Esophagus (tissue), 2 donors: ENCODE measurements at regions not wholly inside any gene's neighbourhood (a gene's known extent, or its start where the extent isn't known, plus 50 kb on each side); places are given as distances from the start of the nearest gene placed in this dataset.
"Not testable (repeated sequence)": the region's sequence is repeated elsewhere in the genome, so short reads cannot be mapped to it uniquely, and the experiment has no call there.

Experiments
- H3K27ac ChIP-seq, 2 donors: one replicate each; pipeline ENCODE4 v1.5.1; 2013; ENCODE audit warnings: low read depth in 2 of 2, mild to moderate bottlenecking in 2 of 2, inconsistent platforms in 1 of 2, low read length in 1 of 2, moderate library complexity in 1 of 2
- H3K27me3 ChIP-seq, 2 donors: one replicate each; pipeline ENCODE4 v1.6.1; 2013; ENCODE audit warnings: low read length in 2 of 2, control low read depth in 1 of 2, mild to moderate bottlenecking in 1 of 2; ENCODE audit not compliant: insufficient read depth in 2 of 2, control insufficient read depth in 1 of 2
- H3K36me3 ChIP-seq, 2 donors: one replicate each; pipeline ENCODE4 v1.6.1; 2013; ENCODE audit warnings: low read length in 1 of 2; ENCODE audit not compliant: control insufficient read depth in 2 of 2, insufficient read depth in 2 of 2
- H3K4me1 ChIP-seq, 2 donors: one replicate each; pipeline ENCODE4 v1.6.1; 2013; ENCODE audit warnings: low read length in 1 of 2; ENCODE audit not compliant: control insufficient read depth in 2 of 2, insufficient read depth in 2 of 2
- H3K4me3 ChIP-seq, 2 donors: one replicate each; pipeline ENCODE4 v1.5.1; 2013; ENCODE audit warnings: low read length in 2 of 2, mild to moderate bottlenecking in 2 of 2, low read depth in 1 of 2, moderate library complexity in 1 of 2
- H3K9me3 ChIP-seq, 2 donors: one replicate each; pipeline ENCODE4 v1.6.1; 2013; ENCODE audit warnings: mild to moderate bottlenecking in 2 of 2, low read depth in 1 of 2, low read length in 1 of 2, moderate library complexity in 1 of 2; ENCODE audit not compliant: control insufficient read depth in 2 of 2, insufficient read depth in 1 of 2
- WGBS, 2 donors: extraction: QIAGEN DNeasy Blood & Tissue Kit; methylation state at CpG; one replicate each; pipeline ENCODE4 v1.1.7; 2013; 5-methylcytosine and 5-hydroxymethylcytosine counted together
- donor health status: healthy with polysubstance abuse.
- donor health status: Bipolar disorder and iron deficiency.

DNA sequence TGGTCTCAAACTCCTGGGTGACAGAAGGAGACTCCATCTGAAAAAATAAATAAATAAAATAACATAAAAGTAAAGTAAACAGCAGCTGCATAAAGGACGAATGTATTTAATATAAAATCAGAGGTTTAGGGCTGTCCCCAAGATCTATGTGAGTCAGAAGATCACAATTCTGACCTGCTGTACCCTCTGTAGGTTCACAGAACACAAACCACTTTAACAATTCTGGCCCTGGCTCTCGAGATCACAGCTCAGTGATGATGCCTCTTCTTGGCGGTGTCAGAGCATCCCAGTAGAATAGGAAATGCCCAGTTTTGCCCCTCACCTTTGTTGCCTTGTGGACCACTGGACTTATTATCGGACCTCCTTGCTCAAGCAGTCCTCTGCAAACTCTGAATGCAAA is 380.9 kb downstream of the TLE1 start:
- H3K27me3 ChIP-seq: no peaks in the 10 kb centered on the region
- no peaks in the 10 kb centered on the region for H3K36me3 ChIP-seq
- H3K27ac ChIP-seq: no peak overlapping the region
- 81 to 82% methylated on average over 4 of the region's 4 CpGs for WGBS, 2 donors
- no peak overlapping the region for H3K4me3 ChIP-seq
- H3K4me1 ChIP-seq: no peaks in the 10 kb centered on the region
- H3K9me3 ChIP-seq: no peaks in the 10 kb centered on the region

DNA sequence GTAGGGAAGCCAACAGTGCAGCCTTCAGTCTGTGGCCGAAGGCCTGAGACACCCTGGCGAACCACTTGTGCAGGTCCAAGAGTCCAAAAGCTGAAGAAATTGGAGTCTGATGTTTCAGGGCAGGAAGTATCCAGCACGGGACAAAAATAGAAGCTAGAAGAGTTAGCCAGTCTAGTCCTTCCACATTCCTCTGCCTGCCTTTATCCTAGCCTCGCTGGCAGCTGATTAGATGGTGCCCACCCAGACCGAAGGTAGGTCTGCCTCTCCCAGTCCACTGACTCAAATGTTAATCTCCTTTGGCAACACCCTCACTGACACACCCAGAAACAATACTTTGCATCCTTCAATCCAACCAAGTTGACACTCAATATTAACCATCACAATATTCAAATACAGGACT is 381.6 kb downstream of the TLE1 start:
- H3K27ac ChIP-seq, H3K36me3 ChIP-seq, H3K4me1 ChIP-seq, H3K9me3 ChIP-seq, H3K27me3 ChIP-seq, H3K4me3 ChIP-seq: not testable (repeated sequence)
- 74 to 90% methylated on average over 5 of the region's 5 CpGs for WGBS, 2 donors

DNA sequence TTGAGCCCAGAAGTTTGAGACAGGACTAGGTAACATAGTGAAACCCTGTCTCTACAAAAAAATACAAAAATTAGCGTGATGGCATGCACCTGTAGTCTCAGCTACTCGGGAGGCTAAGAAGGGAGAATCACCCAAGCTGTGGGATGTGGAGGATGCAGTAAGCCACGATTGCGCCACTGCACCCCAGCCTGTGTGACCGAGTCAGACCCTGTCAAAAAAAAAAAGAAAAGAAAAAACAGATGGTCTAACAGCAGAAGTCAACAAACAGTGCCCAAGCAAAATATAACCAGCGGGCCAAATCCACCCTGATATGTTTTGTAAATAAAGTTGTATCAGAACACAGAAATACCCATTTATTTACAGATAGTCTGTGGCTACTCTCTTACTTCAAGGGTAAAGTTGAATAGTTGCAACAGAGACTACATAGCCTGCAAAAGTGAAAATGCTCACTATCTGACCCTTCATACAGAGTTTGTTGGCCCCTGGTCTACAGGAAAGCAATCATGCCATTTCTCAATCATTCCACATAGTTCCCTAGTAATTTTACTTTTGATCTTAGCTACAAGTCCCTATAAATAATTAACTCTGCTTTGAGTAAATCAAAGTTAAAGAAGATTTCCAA is 383.7 kb downstream of the TLE1 start:
- Histone ChIP-seq H3K27me3 (no peaks in the 10 kb centered on the region), H3K4me1 (no peaks in the 10 kb centered on the region), H3K27ac (no peak overlapping the region), H3K4me3 (no peak overlapping the region), H3K36me3 (no peaks in the 10 kb centered on the region), H3K9me3 (no peaks in the 10 kb centered on the region)
- WGBS, 2 donors: 82 to 87% methylated on average over 6 of the region's 6 CpGs

DNA sequence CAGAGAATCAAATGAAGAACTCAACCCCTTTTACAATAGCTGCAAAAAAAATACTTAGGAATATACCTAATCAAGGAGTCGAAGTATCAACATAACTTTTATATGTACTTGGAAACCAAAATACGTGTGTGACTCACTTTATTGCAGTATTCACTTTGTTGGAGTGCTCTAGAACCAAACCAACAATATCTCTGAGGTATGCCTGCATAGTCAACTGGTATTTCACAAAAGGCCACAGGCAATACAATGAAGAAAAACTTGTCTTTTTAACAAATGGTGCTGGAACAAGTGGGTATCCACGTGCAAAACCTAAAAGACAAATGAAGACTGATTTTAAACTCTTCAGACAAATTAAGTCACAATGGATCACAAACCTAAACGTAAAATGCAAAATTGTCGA is 385.7 kb downstream of the TLE1 start:
- H3K4me3 ChIP-seq: no peak overlapping the region

DNA sequence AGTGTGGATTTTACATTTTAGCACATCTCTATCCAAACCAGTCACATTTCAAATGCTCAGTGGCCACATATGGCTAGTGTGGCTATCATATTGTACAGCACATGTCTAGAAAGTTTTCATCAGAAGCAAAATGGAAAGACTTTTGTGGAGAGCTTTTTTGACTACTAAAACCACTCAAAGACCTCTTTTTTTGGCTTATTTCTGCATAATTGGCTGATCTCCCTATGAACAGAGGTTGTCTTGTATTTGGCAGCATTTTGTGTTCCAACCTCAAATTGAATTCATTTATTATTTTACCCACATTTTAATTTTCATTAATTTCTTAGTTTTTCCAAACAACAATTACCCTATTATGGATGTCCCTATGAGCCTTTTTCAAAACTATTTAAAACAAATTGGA is 395.7 kb downstream of the TLE1 start:
- Histone ChIP-seq H3K27me3 (no peaks in the 10 kb centered on the region), H3K9me3 (no peaks in the 10 kb centered on the region), H3K4me3 (no peak overlapping the region), H3K27ac (no peak overlapping the region), H3K36me3 (no peaks in the 10 kb centered on the region), H3K4me1 (peaks cover 0 to 3% of the 10 kb centered on the region in 2 donors)

More for the DNA sequence above, 385.7 kb downstream of the TLE1 start:
- Histone ChIP-seq H3K27ac (no peak overlapping the region), H3K27me3 (no peaks in the 10 kb centered on the region), H3K36me3 (no peaks in the 10 kb centered on the region), H3K9me3 (no peaks in the 10 kb centered on the region), H3K4me1 (no peaks in the 10 kb centered on the region)
- 70 to 78% methylated on average over 5 of the region's 5 CpGs for WGBS, 2 donors

DNA sequence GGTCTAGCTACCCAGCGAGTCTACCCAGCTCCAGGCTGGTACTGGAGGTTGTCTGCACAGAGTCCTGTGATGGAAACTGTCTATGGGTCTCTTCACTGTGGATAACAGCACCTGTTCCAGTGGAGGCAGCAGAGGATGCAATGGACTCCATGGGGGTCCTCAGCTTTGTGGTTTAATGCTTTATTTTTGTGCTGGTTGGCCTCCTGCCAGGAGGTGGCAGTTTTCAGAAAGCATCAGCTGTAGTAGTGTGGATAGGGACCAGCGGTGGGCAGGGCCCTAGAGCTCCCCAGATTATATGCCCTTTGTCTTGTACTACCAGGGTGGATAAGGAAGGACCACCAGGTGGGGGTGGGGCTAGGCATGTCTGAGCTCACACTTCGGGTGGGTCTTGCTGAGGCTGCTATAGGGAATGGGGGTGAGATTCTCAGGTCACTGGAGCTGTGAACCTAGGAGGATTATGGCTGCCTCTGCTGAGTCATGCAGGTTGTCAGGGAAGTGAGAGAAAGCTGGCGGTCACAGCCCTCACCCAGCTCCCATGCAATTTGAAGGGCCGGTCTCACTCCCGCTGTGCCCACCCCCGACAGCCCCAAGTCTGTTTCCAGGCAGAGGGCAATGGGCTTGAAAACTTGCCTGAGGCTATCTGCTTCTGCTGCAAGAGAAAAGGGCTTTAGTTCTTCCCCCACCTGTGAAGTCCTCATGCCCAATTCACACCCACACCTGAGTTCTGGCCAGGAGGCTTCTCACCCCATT is 397.1 kb downstream of the TLE1 start:
- Histone ChIP-seq H3K9me3 (no peaks in the 10 kb centered on the region), H3K4me1 (peaks cover 0 to 3% of the 10 kb centered on the region in 2 donors), H3K4me3 (no peak overlapping the region), H3K36me3 (no peaks in the 10 kb centered on the region), H3K27me3 (no peaks in the 10 kb centered on the region), H3K27ac (no peak overlapping the region)
- WGBS, 2 donors: 87 to 91% methylated on average over 6 to 7 of the region's 7 CpGs

DNA sequence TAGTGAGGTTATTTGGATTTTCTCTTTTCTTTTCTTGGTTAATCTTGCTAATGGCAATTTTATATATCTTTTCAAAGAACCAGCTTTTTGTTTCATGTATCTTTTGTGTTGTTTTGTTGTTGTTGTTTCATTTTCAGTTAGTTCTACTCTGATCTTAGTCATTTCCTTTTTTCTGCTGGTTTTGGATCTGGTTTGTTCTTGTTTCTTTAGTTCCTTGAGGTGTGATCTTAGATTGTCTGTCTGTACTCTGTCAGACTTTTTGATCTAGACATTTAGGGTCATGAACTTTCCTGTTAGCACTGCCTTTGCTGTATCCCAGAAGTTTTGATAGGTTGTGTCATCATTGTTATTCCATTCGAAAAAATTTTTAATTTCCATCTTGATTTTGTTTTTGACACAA is 399.7 kb downstream of the TLE1 start:
- no peak overlapping the region for H3K27ac ChIP-seq

DNA sequence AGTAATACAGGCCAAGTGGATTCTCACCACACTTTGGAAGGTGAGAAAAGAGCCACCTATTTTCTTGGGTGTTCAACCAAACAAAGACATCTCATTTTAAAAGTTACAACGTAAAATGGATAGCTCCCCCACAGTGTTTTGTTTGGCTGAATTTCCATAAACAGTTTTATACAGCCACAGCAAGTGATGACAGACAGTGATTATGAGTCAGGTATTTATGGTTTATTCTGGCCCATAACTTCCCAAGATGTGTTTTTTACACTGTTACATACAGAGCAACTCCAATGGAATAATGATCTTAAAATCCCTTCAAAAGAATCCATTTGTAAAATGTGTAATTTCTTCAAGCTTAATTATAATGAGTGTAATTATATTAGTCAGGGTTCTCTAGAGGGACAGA is 421.3 kb downstream of the TLE1 start:
- WGBS, 2 donors: 62 to 64% methylated on average over 1 of the region's 1 CpG

More for the DNA sequence above, 399.7 kb downstream of the TLE1 start:
- peaks cover 0 to 3% of the 10 kb centered on the region in 2 donors for H3K4me1 ChIP-seq
- 73 to 87% methylated on average over 1 of the region's 1 CpG for WGBS, 2 donors
- no peak overlapping the region for H3K4me3 ChIP-seq
- no peaks in the 10 kb centered on the region for H3K27me3 ChIP-seq
- H3K9me3 ChIP-seq: no peaks in the 10 kb centered on the region
- H3K36me3 ChIP-seq: no peaks in the 10 kb centered on the region

DNA sequence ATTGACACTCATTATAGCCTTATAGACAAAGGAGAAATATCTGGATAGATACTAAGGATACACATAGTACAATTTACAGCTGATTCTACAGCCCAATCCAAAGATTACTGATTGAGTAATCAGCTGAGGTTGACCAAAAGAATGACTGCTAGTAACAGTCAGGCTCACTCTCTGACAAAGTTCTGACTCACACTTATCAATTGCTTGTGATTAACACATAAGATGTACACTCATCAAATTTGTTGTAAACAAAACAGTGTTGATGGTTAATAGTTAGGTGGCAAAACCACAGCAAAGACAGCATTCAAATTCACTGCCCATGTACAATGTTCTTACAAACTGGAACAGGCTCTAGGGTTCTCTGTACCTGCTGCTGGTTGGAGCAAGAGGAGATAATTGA is 422.7 kb downstream of the TLE1 start:
- no peaks in the 10 kb centered on the region for H3K9me3 ChIP-seq
- no peak overlapping the region for H3K4me3 ChIP-seq
- no peaks in the 10 kb centered on the region for H3K27me3 ChIP-seq
- H3K36me3 ChIP-seq: no peaks in the 10 kb centered on the region
- no peaks in the 10 kb centered on the region for H3K4me1 ChIP-seq
- no peak overlapping the region for H3K27ac ChIP-seq

More for the DNA sequence above, 421.3 kb downstream of the TLE1 start:
- Histone ChIP-seq H3K27ac (no peak overlapping the region), H3K27me3 (no peaks in the 10 kb centered on the region), H3K36me3 (no peaks in the 10 kb centered on the region), H3K9me3 (no peaks in the 10 kb centered on the region), H3K4me1 (no peaks in the 10 kb centered on the region), H3K4me3 (no peak overlapping the region)

DNA sequence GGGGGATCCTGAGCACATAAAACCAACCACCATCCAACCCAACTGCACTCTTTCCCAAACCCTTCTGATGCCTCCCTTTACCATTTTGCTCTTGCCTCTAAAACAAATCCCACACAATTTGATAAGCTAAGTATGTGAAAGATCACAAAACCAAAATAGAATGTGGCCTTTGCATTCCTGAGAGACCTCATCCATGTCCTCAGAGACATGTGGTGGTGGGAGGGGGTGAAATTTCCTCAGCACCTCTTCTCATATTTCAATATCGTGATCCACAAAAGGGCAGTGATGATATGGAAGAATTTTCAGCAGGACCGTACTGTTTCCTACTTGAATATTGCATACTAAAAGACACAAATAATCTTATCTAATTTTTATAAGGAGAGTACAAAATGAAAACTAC is 423.3 kb downstream of the TLE1 start:
- Histone ChIP-seq H3K4me3 (no peak overlapping the region), H3K36me3 (no peaks in the 10 kb centered on the region), H3K27ac (no peak overlapping the region), H3K9me3 (no peaks in the 10 kb centered on the region), H3K27me3 (no peaks in the 10 kb centered on the region), H3K4me1 (no peaks in the 10 kb centered on the region)
- WGBS, 2 donors: 82 to 85% methylated on average over 2 of the region's 2 CpGs
